RWPE1 (cell line): ENCODE measurements at regions not wholly inside any gene's neighbourhood (a gene's known extent, or its start where the extent isn't known, plus 50 kb on each side); places are given as distances from the start of the nearest gene placed in this dataset.
A peak's percentile ranks its signal among the peaks of the same experiment; 100 is the strongest.
"Not testable (repeated sequence)": the region's sequence is repeated elsewhere in the genome, so short reads cannot be mapped to it uniquely, and the experiment has no call there.

Experiments
- CTCF ChIA-PET: fragments of 350-600 bp; sonication (Branson Sonifier 250); formaldehyde crosslinking; extraction: SDS; loops from one replicate; lab custom pipeline; 2021; lab: Yijun Ruan, JAX
- POLR2A ChIA-PET: fragments of 400-600 bp; formaldehyde crosslinking; extraction: SDS; loops from one replicate; lab custom pipeline; 2020; ENCODE audit warnings: antibody characterized with exemption; ENCODE audit not compliant: low non-redundant PET; lab: Yijun Ruan, JAX
- DNase-seq: peaks from one replicate; pipeline ENCODE4 v3.0.0; 2012; ENCODE audit warnings: low spot score
- H3K27ac ChIP-seq: fragments of 450-650 bp; 2 replicates; pipeline ENCODE4 v1.5.1; 2017
- TF ChIP-seq, protein P1 (sequence below): fragments of 450-650 bp; conservative IDR thresholded peaks from 2 replicates; pipeline ENCODE4 v1.5.1; 2017; ENCODE audit warnings: low read depth, mild to moderate bottlenecking

DNA sequence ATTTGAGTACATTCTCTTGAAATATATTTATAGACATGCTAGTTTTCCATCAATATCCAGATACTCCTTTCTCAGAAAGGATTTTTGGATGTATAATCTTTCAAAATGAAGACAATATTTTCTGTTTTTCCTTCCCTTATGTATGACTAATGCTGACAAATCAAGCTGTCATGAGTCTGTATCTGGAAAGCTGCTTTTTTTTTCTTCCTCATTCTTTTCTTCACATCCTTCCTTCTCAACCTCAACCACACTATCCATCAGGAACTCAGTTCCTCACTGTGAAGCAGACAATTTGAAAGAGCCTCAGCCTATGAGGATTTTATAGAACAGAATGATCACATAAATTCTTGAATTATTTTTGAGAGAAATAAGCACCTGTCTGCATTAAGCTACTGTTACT lies 335.9 kb upstream of the EPHA6 start:
- no peak overlapping the region for H3K27ac ChIP-seq
- TF ChIP-seq, protein P1, sequence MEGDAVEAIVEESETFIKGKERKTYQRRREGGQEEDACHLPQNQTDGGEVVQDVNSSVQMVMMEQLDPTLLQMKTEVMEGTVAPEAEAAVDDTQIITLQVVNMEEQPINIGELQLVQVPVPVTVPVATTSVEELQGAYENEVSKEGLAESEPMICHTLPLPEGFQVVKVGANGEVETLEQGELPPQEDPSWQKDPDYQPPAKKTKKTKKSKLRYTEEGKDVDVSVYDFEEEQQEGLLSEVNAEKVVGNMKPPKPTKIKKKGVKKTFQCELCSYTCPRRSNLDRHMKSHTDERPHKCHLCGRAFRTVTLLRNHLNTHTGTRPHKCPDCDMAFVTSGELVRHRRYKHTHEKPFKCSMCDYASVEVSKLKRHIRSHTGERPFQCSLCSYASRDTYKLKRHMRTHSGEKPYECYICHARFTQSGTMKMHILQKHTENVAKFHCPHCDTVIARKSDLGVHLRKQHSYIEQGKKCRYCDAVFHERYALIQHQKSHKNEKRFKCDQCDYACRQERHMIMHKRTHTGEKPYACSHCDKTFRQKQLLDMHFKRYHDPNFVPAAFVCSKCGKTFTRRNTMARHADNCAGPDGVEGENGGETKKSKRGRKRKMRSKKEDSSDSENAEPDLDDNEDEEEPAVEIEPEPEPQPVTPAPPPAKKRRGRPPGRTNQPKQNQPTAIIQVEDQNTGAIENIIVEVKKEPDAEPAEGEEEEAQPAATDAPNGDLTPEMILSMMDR: no peak
- ChIA-PET CTCF (no interaction called here), POLR2A (no interaction called here)
- DNase-seq: peak; percentile 8

DNA sequence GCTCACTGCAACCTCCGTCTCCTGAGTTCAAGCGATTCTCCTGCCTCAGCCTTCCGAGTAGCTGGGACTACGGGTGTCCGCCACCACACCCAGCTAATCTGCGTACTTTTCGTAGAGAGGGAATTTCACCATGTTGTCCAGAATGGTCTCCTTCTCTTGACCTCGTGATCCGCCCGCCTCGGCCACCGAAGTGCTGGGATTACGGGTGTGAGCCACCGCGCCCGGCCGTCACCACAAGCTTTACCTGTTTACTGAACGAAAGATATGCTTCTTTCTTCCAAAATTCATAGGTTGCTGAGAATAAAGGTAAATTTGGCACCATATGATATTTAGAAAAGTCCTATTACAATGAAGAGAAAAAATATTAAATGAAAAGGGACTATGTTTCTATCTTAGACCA lies 333.5 kb upstream of the EPHA6 start:
- TF ChIP-seq, protein P1: no peak
- no peak for DNase-seq
- no peak overlapping the region for H3K27ac ChIP-seq
- ChIA-PET CTCF (no interaction called here), POLR2A (no interaction called here)

DNA sequence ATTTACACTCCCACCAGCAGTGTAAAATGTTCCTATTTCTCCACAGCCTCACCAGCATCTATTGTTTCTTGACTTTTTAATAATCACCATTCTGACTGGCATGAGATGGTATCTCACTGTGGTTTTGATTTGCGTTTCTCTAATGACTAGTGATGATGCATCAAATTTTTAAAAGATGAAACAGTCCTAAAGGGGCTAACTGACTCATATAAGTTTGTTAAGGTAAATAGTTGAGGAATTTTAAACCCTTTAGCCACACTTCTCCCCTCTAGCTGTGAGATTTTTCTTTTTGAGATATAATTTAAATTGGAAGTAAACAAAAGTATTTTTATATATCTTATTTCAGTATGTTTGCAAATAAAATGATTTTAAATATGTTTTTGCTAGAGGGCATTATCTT lies 331.2 kb upstream of the EPHA6 start:
- POLR2A ChIA-PET, CTCF ChIA-PET, H3K27ac ChIP-seq: not testable (repeated sequence)
- peak; percentile 32 for DNase-seq

DNA sequence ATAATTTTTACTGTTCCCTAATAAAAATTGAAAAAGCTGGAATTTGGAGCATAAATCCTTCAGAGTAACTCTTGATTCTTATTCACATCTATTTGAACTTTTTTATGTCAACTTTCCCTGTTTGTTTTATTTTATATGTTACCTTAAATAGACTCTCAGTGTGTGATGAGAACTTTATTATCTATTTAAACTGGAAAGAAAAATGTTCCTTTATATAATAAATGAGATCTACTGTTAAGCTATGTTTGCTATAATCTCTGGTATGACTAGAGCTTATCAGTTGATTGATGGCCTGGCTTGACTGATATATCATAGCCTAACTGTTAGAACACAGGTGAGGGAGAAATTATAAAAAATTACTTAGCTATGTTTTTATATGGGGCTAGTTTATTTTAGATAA lies 330.6 kb upstream of the EPHA6 start:
- no peak for DNase-seq
- H3K27ac ChIP-seq: no peak overlapping the region
- CTCF ChIA-PET: no interaction called here
- POLR2A ChIA-PET: no interaction called here
- TF ChIP-seq, protein P1: no peak

DNA sequence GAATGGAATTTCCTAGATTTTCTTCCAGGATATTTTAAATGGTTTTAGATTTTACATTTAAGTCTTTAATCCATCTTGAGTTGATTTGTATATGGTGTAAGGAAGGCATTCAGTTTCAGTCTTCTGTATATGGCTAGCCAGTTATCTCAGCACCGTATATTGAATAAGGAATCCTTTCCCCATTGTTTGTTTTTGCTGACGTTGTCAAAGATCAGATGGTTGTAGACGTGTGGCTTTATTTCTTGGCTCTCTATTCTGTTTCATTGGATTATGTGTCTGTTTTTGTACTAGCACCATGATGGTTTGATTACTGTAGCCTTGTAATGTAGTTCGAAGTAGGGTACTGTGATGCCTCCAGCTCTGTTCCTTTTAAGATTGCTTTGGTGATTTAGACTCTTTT lies 325.7 kb upstream of the EPHA6 start:
- no peak overlapping the region for H3K27ac ChIP-seq
- POLR2A ChIA-PET: no interaction called here
- DNase-seq: no peak
- TF ChIP-seq, protein P1: no peak
- CTCF ChIA-PET: no interaction called here

DNA sequence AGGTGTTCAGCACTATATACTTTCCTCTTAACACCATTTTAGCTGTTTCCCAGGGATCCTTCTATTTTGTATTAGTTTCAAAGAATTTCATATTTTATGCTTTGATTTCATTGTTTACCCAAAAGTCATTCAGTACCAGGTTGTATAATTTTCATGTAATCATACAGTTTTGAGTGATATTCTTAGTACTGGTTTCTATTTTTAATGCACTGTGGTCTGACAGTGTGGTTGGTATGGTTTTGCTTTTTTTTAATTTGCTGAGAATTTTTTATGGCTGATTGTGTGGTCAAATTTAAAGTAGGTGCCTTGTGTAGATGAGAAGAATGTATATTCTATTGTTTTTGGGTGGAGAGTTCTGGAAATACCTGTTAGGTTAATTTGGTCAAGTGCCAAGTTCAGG lies 323.4 kb upstream of the EPHA6 start:
- TF ChIP-seq, protein P1: no peak
- H3K27ac ChIP-seq: no peak overlapping the region
- no peak for DNase-seq
- POLR2A ChIA-PET: no interaction called here
- CTCF ChIA-PET: no interaction called here

DNA sequence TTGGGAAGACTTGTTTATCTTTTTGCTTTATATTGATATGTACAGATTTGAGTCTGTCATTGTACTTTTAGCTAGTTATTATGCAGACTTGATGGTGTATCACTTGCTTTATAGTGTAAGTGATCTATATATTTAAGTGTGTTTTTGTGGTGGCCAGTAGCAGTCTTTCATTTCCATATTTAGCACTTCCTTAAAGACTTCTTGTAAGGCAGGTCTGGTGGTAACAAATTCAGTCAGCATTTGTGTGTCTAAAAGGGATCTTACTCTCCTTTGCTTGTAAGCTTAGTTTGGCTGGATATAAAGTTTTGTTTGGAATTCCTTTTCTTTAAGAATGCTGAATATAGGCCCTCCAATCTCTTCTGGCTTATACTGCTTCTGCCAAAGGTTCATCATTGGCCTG lies 322.5 kb upstream of the EPHA6 start:
- POLR2A ChIA-PET: no interaction called here
- CTCF ChIA-PET: no interaction called here
- TF ChIP-seq, protein P1: no peak
- H3K27ac ChIP-seq: no peak overlapping the region
- DNase-seq: no peak
